ENCODE measurements at regions not wholly inside any gene's neighbourhood (a gene's known extent, or its start where the extent isn't known, plus 50 kb on each side); places are given as distances from the start of the nearest gene placed in this dataset.
"Not testable (repeated sequence)": the region's sequence is repeated elsewhere in the genome, so short reads cannot be mapped to it uniquely, and the experiment has no call there.

- no peak for DNase-seq
Observed at GRCh38 chr7:138378741-138379559, 81.1 kb upstream of the TRIM24 start.

- DNase-seq = no peak
Observed at GRCh38 chr7:138382862-138383565, 77.0 kb upstream of the TRIM24 start.

- no peak for DNase-seq
Observed at GRCh38 chr7:138386821-138387220, 73.2 kb upstream of the TRIM24 start.

- DNase-seq = no peak
Observed at GRCh38 chr7:138387755-138388475, 72.1 kb upstream of the TRIM24 start.

- no peak for DNase-seq
Observed at GRCh38 chr7:138388673-138389491, 71.2 kb upstream of the TRIM24 start.

GRCh38 chr7:138395763-138396162 lies 64.3 kb upstream of the TRIM24 start:
- no peak for DNase-seq

- no peak for DNase-seq
Observed at GRCh38 chr7:138396251-138397070, 63.6 kb upstream of the TRIM24 start.

- DNase-seq = not testable (repeated sequence)
Observed at GRCh38 chr7:138397071-138397433, 63.0 kb upstream of the TRIM24 start.

GRCh38 chr7:138398857-138399256 lies 61.2 kb upstream of the TRIM24 start:
- DNase-seq = no peak

GRCh38 chr7:138400400-138400886 lies 59.6 kb upstream of the TRIM24 start:
- DNase-seq = no peak

GRCh38 chr7:138402749-138403148 lies 57.3 kb upstream of the TRIM24 start:
- no peak for DNase-seq

GRCh38 chr7:138405496-138405895 lies 54.6 kb upstream of the TRIM24 start:
- no peak for DNase-seq

GRCh38 chr7:138407792-138408191 lies 52.3 kb upstream of the TRIM24 start:
- no peak for DNase-seq

All from NCI-H524 treated with DMSO at 0.1 percent for 48 hours (cell line).